ENCODE measurements at regions not wholly inside any gene's neighbourhood (a gene's known extent, or its start where the extent isn't known, plus 50 kb on each side); places are given as distances from the start of the nearest gene placed in this dataset.
A peak's percentile ranks its signal among the peaks of the same experiment; 100 is the strongest.

GRCh38 chr6:157758516-157759023, 64.5 kb upstream of the SNX9 start:
- peaks cover 15 to 38% of the 10 kb centered on the region in 2 donors for H3K4me1 ChIP-seq
- intact Hi-C loops (cut with DNase I) = loop anchor here (5.0 kb wide), 1 partner anchor 314 kb away; no protein-coding TSS in a partner anchor
- H3K36me3 ChIP-seq = no peaks in the 10 kb centered on the region
- no peak for DNase-seq (ENCODE audit: low spot score in 2 of 2)
- H3K27me3 ChIP-seq = no peaks in the 10 kb centered on the region
- TF ChIP-seq, protein P1, sequence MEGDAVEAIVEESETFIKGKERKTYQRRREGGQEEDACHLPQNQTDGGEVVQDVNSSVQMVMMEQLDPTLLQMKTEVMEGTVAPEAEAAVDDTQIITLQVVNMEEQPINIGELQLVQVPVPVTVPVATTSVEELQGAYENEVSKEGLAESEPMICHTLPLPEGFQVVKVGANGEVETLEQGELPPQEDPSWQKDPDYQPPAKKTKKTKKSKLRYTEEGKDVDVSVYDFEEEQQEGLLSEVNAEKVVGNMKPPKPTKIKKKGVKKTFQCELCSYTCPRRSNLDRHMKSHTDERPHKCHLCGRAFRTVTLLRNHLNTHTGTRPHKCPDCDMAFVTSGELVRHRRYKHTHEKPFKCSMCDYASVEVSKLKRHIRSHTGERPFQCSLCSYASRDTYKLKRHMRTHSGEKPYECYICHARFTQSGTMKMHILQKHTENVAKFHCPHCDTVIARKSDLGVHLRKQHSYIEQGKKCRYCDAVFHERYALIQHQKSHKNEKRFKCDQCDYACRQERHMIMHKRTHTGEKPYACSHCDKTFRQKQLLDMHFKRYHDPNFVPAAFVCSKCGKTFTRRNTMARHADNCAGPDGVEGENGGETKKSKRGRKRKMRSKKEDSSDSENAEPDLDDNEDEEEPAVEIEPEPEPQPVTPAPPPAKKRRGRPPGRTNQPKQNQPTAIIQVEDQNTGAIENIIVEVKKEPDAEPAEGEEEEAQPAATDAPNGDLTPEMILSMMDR (IDR thresholded peaks at IDR 0.05) = no peak
- no peak overlapping the region for H3K4me3 ChIP-seq
- no peaks in the 10 kb centered on the region for H3K9me3 ChIP-seq
- H3K27ac ChIP-seq = peak overlapping the region in 1 of 2 donors; percentile 13

GRCh38 chr6:157759028-157759427, 64.0 kb upstream of the SNX9 start:
- Histone ChIP-seq H3K36me3 (no peaks in the 10 kb centered on the region), H3K27ac (peak overlapping the region in 1 of 2 donors; percentile 13), H3K4me1 (peaks cover 15 to 43% of the 10 kb centered on the region in 2 donors), H3K4me3 (no peak overlapping the region), H3K27me3 (no peaks in the 10 kb centered on the region), H3K9me3 (no peaks in the 10 kb centered on the region)
- intact Hi-C loops (cut with DNase I) = loop anchor here (5.0 kb wide), 1 partner anchor 313 kb away; no protein-coding TSS in a partner anchor
- TF ChIP-seq, protein P1 (IDR thresholded peaks at IDR 0.05) = no peak
- DNase-seq (ENCODE audit: low spot score in 2 of 2) = no peak

- no peak for DNase-seq (ENCODE audit: low spot score in 2 of 2)
- intact Hi-C loops (cut with DNase I) = loop anchor here (10.0 kb wide), 2 partner anchors 435 to 885 kb away; partner anchors contain the start of genes DYNLT1 and TMEM242
- H3K4me1 ChIP-seq = peaks cover 15 to 52% of the 10 kb centered on the region in 2 donors
- H3K9me3 ChIP-seq = no peaks in the 10 kb centered on the region
- no peaks in the 10 kb centered on the region for H3K27me3 ChIP-seq
- H3K36me3 ChIP-seq = no peaks in the 10 kb centered on the region
- TF ChIP-seq, protein P1 (IDR thresholded peaks at IDR 0.05) = no peak
- H3K27ac ChIP-seq = peak overlapping the region; percentile 84 to 88
- no peak overlapping the region for H3K4me3 ChIP-seq
Measured at GRCh38 chr6:157760137-157760536, 62.9 kb upstream of the SNX9 start.

DNA sequence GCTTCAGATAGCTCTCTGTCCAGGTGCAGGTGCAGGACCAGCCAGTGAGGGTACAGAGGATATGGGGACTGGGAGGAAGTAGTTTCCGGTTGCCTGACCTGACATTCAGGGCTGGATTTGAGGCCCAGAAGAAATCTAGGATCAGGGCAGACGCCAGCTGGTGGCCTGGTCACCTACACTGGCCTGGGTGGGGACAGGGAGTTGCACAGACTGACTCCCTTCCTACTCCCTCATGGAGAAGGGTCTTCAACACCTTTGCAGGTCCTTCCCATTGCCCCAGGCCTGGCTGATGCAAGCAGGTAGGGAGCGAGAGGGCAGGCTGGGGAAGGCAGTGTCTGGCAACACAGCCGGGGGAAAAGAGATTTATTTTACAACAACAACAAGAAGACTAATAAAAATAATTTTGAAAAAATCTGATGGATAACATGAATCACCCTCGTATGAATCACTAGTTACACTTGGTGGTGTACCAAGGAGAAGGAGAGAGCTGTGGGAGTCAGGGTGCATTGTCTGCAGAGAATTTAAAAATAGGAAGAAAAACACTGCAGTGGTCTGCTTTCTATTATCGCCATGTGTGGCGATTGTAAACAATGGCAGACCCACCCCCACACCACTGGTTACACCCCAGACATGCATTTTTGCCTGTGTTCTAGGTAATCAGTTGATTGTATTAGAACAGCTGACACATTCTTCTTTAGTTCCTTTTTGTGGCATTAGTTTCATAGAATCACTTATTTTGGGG, 62.3 kb upstream of the SNX9 start:
- H3K9me3 ChIP-seq = no peaks in the 10 kb centered on the region
- H3K27ac ChIP-seq = peak overlapping the region; percentile 84 to 88
- no peaks in the 10 kb centered on the region for H3K36me3 ChIP-seq
- intact Hi-C loops (cut with DNase I) = loop anchor here (10.0 kb wide), 2 partner anchors 436 to 884 kb away; partner anchors contain the start of genes DYNLT1 and TMEM242
- H3K4me3 ChIP-seq = no peak overlapping the region
- no peaks in the 10 kb centered on the region for H3K27me3 ChIP-seq
- TF ChIP-seq, protein P1 (IDR thresholded peaks at IDR 0.05) = no peak
- no peak for DNase-seq (ENCODE audit: low spot score in 2 of 2)
- peaks cover 15 to 53% of the 10 kb centered on the region in 2 donors for H3K4me1 ChIP-seq

DNA sequence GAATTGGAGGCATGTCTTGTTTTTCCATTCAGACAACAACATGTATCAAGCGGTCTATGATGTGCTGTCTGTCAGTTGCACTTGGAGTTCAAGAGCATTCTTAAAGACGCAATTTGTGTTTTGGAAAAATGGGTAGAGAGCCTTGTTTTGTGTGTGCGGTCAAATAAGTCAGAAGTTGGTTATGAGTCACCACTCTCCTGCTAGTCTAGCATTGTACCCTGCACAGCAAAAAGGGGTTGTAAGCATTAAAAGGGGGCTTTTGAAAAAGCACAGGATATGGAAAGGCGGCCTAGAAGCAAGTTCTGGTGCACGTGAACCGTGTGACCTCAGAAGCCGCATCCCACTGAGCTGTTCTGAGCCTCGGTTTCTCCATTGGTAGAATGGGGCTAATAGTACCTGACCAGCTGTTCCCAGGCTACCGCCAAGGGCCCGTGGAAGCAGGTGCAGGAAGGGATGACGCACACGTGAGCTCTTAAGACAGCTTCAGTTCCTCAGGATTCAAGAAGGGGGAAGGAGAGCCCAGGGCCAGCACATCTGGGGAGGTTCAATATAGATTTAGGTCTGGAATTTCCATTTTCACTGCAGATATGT, 61.6 kb upstream of the SNX9 start:
- intact Hi-C loops (cut with DNase I) = loop anchor here (10.0 kb wide), 2 partner anchors 437 to 883 kb away; partner anchors contain the start of genes DYNLT1 and TMEM242
- Histone ChIP-seq H3K9me3 (no peaks in the 10 kb centered on the region), H3K4me3 (no peak overlapping the region), H3K27me3 (no peaks in the 10 kb centered on the region), H3K27ac (peak overlapping the region; percentile 84 to 88), H3K4me1 (peaks cover 15 to 53% of the 10 kb centered on the region in 2 donors), H3K36me3 (no peaks in the 10 kb centered on the region)
- TF ChIP-seq, protein P1 (IDR thresholded peaks at IDR 0.05) = no peak
- no peak for DNase-seq (ENCODE audit: low spot score in 2 of 2)
